Globus pallidus (tissue), 1 donor: ENCODE measurements at regions not wholly inside any gene's neighbourhood (a gene's known extent, or its start where the extent isn't known, plus 50 kb on each side); places are given as distances from the start of the nearest gene placed in this dataset.
"Not testable (repeated sequence)": the region's sequence is repeated elsewhere in the genome, so short reads cannot be mapped to it uniquely, and the experiment has no call there.

ENCODE experiments used
- DNase-seq: peaks from one replicate; pipeline ENCODE4 v3.0.0-alpha.2; 2015; ENCODE audit warnings: low spot score

- DNase-seq: no peak
These were observed 408.9 kb downstream of the PYDC2 start for GRCh38 chr3:191869738-191870415.

DNA sequence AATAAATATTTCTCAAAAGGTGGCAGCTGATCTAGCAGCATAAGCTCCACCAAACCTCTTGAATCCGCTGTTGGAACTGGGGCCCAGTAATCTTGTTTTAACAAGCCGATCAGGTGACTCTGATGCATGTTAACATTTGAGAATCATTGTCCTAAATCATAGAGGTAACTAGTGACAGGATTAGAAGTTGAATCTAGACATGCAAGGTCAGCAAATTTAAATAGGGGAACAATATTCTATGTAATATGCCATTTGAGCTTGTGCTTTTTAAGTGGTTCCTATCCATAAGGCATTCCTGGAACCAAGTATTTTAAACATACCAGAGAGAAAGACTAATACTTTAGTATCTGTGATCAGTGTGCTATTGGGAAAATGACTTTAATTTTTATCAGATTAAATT, 412.8 kb downstream of the PYDC2 start:
- DNase-seq: no peak

DNA sequence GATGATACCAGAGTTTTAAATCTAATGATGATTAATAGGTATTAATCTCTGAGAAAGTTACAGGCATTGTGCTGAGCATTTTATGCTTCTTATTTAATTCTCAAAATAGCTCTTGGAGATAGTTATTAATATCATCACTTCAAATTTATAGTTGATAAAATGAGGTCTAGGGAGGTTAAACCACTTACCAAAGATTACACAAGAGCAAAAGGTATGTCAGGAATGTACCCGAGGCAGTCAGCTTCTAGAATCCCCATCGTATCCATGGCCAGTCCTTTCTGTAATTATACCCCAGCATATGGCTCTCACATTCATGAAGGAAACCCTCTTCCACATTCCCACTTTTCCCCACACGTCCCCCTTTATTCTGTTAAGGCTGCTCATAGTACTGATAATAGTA, 421.3 kb downstream of the PYDC2 start:
- DNase-seq: no peak

DNA sequence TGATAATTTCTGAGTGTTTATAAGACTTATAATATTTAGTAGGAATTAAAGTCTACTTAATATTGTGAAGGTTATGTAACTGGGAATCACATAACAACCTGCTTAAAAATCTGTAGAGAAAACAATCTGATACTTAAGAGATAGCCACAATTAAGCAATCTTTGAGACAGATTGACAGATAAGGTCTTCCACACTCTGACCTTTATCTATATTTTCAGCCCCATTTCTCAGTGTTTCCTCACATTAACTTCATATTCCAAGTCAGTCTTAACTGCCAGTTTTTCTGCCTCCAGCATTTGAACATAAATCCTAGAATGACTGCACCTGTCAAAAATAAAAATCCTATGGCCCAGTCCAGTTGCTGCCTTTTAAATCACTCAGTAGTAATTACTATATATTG, 423.2 kb downstream of the PYDC2 start:
- no peak for DNase-seq

DNA sequence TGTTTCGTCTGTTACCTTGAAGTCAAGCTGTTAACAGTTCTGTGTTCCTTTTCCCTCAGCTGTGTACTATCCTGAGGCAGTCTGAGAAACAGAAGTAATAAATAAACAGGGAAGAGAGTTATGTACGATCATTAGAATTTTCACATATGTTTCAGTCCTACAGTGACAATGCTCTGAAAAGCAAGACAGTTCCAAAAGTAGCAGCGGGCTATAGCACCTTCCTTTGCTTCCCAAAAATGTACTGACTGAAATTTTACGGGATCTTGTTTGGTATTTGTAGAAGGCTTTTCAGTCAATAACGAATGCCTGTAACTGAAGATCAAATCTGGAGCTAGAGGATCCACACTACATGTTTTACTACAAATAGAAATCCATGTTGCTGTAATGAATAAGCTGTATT, 428.1 kb downstream of the PYDC2 start:
- DNase-seq: no peak

GRCh38 chr3:191889756-191890155, 428.8 kb downstream of the PYDC2 start:
- no peak for DNase-seq

DNA sequence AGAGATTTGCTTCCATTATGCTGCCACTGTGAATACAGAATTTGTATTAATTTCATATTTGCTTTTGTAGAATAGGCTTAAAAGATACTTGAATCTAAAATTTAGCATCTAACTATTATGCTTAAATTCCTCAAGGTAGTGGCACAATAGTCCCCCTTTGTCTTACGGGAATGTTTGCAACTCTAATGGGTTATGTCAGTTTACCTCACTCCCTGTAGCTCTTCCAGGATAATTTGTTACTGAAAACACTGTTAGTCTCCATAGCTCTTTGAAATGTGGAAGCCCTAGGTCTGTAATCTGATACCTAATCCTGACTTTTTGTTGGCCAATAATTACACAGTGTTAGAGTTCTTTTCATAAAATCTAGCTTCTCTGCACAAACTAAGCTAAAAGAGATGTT, 433.4 kb downstream of the PYDC2 start:
- DNase-seq: no peak

DNA sequence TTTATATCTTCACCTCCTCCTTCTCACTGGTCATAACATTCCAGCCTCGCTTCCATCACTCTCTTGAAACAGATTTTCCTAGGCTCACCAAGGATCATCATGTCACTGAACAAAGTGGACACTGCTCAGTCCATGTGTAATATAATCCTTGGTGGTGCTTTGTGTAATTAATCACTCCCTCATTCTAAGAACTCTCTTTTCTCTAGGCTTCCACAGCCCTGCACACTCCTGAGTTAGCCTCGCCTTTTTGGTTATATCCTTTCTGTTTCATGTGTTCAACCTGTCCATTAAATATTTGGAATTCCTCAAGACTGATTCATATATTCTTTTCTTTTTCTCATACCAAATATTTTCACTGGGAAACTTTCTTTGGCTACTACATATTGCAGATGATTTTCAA, 440.8 kb downstream of the PYDC2 start:
- no peak for DNase-seq

- DNase-seq: no peak
These were observed 451.7 kb downstream of the PYDC2 start for GRCh38 chr3:191912616-191913204.

DNA sequence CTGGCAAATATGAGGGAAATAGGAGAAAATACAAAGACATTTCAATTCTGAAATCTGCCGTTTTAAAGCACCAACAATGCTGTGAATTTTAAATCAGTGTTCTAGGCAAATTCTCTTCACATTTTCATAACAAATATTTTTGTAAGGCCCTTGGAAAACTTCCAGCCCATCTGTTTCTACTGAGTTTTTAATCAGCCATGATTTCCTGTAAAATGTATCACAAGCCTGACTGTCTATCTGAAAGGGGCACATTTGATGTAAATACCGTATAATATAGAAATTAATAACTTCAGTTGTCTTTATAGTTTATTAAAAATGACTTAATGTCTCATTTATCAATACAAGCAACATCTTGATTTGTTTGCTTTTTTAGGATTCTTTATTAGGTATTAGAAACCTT, 454.7 kb downstream of the PYDC2 start:
- DNase-seq: no peak

GRCh38 chr3:191919491-191920026, 458.6 kb downstream of the PYDC2 start:
- DNase-seq: no peak

DNA sequence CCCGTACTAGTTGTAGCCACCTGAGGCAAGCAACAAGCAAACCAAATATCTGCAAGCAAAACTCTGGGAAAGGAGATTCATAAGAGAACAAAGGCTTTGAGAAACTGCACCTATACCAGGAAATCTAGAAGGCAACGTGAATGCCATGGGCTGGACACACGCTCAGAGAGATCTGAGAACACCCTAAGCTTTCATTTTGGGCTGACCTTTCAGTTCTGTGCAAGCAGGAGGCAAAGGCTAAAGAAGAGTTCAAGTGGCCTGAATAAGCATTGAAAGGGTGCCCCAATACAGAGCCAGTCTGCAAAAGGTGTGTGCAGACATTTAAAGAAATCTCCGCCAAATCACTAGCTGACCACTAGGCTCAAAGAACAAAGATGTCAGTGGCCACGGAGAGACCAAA, 461.6 kb downstream of the PYDC2 start:
- DNase-seq: no peak

GRCh38 chr3:191927183-191927817, 466.3 kb downstream of the PYDC2 start:
- not testable (repeated sequence) for DNase-seq

DNA sequence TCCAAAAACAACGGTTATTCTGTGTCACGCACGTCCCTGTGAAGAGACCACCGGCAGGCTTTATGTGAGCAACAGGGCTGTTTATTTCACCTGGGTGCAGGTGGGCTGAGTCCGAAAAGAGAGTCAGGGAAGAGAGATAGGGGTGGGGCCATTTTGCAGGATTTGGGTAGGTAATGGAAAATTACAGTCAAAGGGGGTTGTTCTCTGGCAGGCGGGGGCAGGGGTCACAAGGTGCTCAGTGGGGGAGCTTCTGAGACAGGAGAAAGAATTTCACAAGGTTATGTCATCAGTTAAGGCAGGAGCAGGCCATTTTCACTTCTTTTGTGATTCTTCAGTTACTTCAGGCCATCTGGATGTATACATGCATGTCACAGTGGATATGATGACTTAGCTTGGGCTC, 467.0 kb downstream of the PYDC2 start:
- not testable (repeated sequence) for DNase-seq

DNA sequence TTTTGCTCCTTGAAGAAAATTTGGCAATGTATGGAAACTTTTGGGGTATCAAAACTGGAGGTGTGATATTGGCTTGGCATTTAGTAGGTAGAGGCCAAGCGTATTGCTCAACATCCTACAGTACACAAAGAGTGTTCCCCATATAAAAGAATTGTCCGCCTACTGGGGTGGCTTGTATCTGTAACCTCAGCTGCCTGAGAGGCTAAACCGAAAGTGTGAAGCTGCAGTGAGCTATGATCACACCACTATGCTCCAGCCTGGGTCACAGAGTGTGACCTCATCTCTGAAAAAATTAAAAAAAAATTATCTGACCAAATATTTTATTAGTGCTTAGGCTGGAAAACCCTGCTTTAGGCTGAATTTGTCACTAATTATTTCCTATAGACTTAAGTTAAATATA, 483.9 kb downstream of the PYDC2 start:
- no peak for DNase-seq

GRCh38 chr3:191952186-191952585, 491.2 kb downstream of the PYDC2 start:
- no peak for DNase-seq

GRCh38 chr3:191952609-191953008, 491.6 kb downstream of the PYDC2 start:
- DNase-seq: no peak

DNA sequence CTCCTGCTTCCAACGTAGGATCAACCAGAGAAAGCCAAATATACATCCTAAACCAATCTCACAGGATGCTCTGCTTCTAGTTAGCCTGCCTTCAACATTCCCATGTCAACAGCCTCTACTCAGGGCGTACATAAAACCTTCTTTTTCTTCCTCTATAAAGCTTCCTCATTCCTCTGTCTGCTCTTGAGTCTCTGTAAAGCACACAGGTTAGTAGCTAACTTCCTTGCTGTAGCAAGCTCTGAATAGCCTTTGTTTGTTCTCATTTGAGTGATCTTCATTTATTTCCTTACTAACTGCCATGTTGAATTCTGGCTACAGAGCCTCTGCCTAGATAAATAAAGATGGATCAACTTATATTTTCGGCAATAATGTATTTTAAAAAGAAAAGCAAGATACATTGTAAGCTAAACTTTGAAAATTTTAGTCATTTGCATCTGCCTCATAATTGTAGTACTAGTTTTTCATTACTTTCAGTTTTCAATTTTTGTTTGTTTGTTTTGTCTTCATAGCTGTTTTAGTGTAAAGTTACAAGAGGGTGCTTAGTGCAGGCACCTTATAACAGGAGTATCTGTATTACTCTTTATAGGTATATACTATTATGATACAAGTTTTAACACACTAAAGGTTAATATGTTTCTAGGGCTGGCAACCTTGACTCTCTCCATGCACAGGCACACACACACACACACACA, 498.2 kb downstream of the PYDC2 start:
- no peak for DNase-seq

GRCh38 chr3:191959876-191960413, 499.0 kb downstream of the PYDC2 start:
- DNase-seq: no peak

- no peak for DNase-seq
These were observed 500.1 kb downstream of the PYDC2 start for GRCh38 chr3:191961022-191961421.

GRCh38 chr3:191961529-191961928, 500.6 kb downstream of the PYDC2 start:
- no peak for DNase-seq

DNA sequence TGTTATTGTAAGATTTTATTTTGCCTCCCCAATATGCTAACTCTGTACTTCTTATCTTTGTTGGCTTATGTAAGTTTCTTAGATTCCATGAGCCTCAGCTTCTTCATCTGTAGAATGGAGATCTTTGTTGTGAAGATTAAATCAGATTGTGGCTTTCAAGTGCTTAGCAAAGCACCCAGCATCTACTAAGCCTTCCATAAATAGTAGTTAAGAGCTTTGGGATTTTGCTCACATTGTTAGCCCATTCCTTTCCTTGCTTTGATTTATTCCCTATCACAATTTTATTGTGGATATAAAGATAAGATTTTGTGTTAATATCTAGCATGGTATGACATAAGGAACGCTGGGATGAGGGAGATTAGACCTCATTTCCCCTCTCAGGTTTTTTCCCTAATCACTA, 501.4 kb downstream of the PYDC2 start:
- no peak for DNase-seq

DNA sequence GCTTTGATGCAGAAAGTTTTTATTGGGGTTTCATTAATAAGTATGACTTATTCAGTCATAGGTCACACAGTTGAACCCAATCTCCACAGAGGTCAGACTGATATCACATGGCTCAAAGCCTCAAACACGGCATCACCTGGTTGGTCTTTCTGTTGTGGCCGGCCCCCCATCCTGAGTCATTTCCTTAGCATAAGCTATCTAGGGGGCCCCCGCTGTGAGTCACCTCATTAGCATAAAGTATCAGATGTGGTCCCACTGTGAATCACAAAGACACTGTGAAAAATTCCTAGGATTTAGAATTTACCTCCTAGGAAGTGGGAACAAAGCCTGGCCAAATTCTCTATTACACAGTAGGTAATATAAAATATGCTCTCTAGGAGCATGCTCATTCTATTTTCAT, 502.2 kb downstream of the PYDC2 start:
- DNase-seq: no peak
